HepG2 (cell line): ENCODE measurements at regions not wholly inside any gene's neighbourhood (a gene's known extent, or its start where the extent isn't known, plus 50 kb on each side); places are given as distances from the start of the nearest gene placed in this dataset.

Source experiments
- ATAC-seq: fragments of 200-7000 bp; cut with Tn5 transposase; 3 replicates; pipeline ENCODE4 v1.9.1; 2020; ENCODE audit warnings: mild to moderate bottlenecking, moderate library complexity
- BruUV-seq: library from RNA; stranded (reverse); fragments of 400-500 nt; replicated peaks from 2 replicates; lab custom pipeline; 2021; lab: Mats Ljungman, UMichigan
- CTCF ChIA-PET: fragments of 300-600 bp; formaldehyde crosslinking; extraction: SDS; loops from one replicate; lab custom pipeline; 2021; ENCODE audit warnings: low total read pairs, inconsistent platforms, low intra/inter-chr PET ratio; lab: Yijun Ruan, JAX
- POLR2A ChIA-PET: fragments of 350-600 bp; sonication (Branson Sonifier 250); formaldehyde crosslinking; loops from one replicate; lab custom pipeline; 2020; ENCODE audit warnings: antibody characterized with exemption, inconsistent platforms; lab: Yijun Ruan, JAX
- DNase-seq: peaks from one replicate; pipeline ENCODE4 v3.0.0-alpha.2; 2015; ENCODE audit warnings: low spot score
- FAIRE-seq: peaks from 3 replicates; lab custom pipeline; 2011; peaks lifted over from hg19 to GRCh38; lab: Jason Lieb, UNC
- H2AFZ ChIP-seq: one replicate; pipeline ENCODE4 v1.6.1; 2011; ENCODE audit warnings: low read length, inconsistent platforms
- H3K27ac ChIP-seq: fragments of 300-600 bp; 3 replicates; pipeline ENCODE4 v1.8.0; 2011; ENCODE audit warnings: mixed run types, mild to moderate bottlenecking, mixed read lengths, low read length, inconsistent platforms; ENCODE audit not compliant: insufficient read depth; ENCODE audit errors: extremely low read length
- H3K27me3 ChIP-seq, 2 experiments: fragments of 200-600 bp in 1 of 2; 2 replicates in 1 of 2; 3 replicates in 1 of 2; pipeline versions ENCODE4 v1.6.0 to v1.8.0; 2011; ENCODE audit warnings: low read length in 2 of 2, mild to moderate bottlenecking in 2 of 2, moderate library complexity in 2 of 2, inconsistent platforms in 1 of 2; ENCODE audit not compliant: insufficient read depth in 2 of 2, control insufficient read depth in 1 of 2
- H3K36me3 ChIP-seq, 2 experiments: fragments of 200-600 bp in 1 of 2; replicated peaks in 1 of 2; 2 replicates in 1 of 2; 3 replicates in 1 of 2; pipeline versions ENCODE4 v1.5.1 to v1.8.0; 2011; ENCODE audit warnings: low read length in 2 of 2, inconsistent platforms in 1 of 2; ENCODE audit not compliant: insufficient read depth in 2 of 2, control insufficient read depth in 1 of 2
- H3K4me1 ChIP-seq: 2 replicates; pipeline ENCODE4 v1.5.1; 2012; ENCODE audit warnings: low read length, inconsistent platforms; ENCODE audit not compliant: insufficient read depth
- H3K4me2 ChIP-seq: 2 replicates; pipeline ENCODE4 v1.6.0; 2011; ENCODE audit warnings: low read depth, low read length, inconsistent platforms
- H3K4me3 ChIP-seq, 3 experiments: fragments of 200-600 bp in 1 of 3; sonication (generic), shearing (Covaris generic) in 1 of 3; replicated peaks in 1 of 3; 2 replicates each; pipeline ENCODE4 v1.5.1; 2011 to 2016; ENCODE audit warnings: low read length in 3 of 3, inconsistent platforms in 2 of 3, low read depth in 2 of 3, mild to moderate bottlenecking in 2 of 3, control low read depth in 1 of 3, mixed read lengths in 1 of 3; ENCODE audit not compliant: insufficient read depth in 1 of 3
- H3K79me2 ChIP-seq: one replicate; pipeline ENCODE4 v1.6.1; 2011; ENCODE audit warnings: low read length, inconsistent platforms; ENCODE audit not compliant: insufficient read depth
- H3K9ac ChIP-seq: 2 replicates; pipeline ENCODE4 v1.6.0; 2011; ENCODE audit warnings: mild to moderate bottlenecking, low read depth, low read length, inconsistent platforms; ENCODE audit not compliant: insufficient read depth
- H3K9me3 ChIP-seq: 2 replicates; pipeline ENCODE4 v1.5.1; 2012; ENCODE audit warnings: mild to moderate bottlenecking, low read length
- H4K20me1 ChIP-seq: 2 replicates; pipeline ENCODE4 v1.6.0; 2011; ENCODE audit warnings: inconsistent platforms, mild to moderate bottlenecking, low read length, moderate library complexity; ENCODE audit not compliant: insufficient read depth
- AGO1 ChIP-seq: fragments of 200-400 bp; formaldehyde crosslinking; IDR thresholded peaks from 2 replicates; pipeline ENCODE4 v1.6.1; 2017; ENCODE audit warnings: mild to moderate bottlenecking, low read depth, low read length, moderate library complexity; ENCODE audit not compliant: poor library complexity, severe bottlenecking
- AHDC1 ChIP-seq: sonication (generic); formaldehyde crosslinking; IDR thresholded peaks from 2 replicates; pipeline ENCODE4 v1.5.1; 2020; ENCODE audit warnings: mild to moderate bottlenecking, missing genetic modification reagents, borderline replicate concordance
- EEA1 ChIP-seq: sonication (generic); formaldehyde crosslinking; IDR thresholded peaks from 2 replicates; pipeline ENCODE4 v1.5.1; 2020; ENCODE audit warnings: mild to moderate bottlenecking, missing genetic modification reagents, borderline replicate concordance
- PHF8 ChIP-seq: sonication (generic); formaldehyde crosslinking; IDR thresholded peaks from 2 replicates; pipeline ENCODE4 v1.5.0; 2020; ENCODE audit warnings: missing genetic modification reagents
- SP140L ChIP-seq: sonication (generic); formaldehyde crosslinking; IDR thresholded peaks from 2 replicates; pipeline ENCODE4 v1.4.0; 2020; ENCODE audit warnings: missing genetic modification reagents, borderline replicate concordance
- ZEB1 ChIP-seq: IDR thresholded peaks from 2 replicates; pipeline ENCODE4 v1.6.1; 2012; ENCODE audit warnings: mild to moderate bottlenecking, low read depth, inconsistent platforms; ENCODE audit not compliant: insufficient replicate concordance
- ZNF883 ChIP-seq: sonication (generic); formaldehyde crosslinking; IDR thresholded peaks from 2 replicates; pipeline ENCODE4 v1.5.1; 2020; ENCODE audit warnings: mild to moderate bottlenecking, missing genetic modification reagents; ENCODE audit errors: not compliant biosample characterization
- WGBS: methylation state at CpG from one replicate; pipeline ENCODE4 v1.1.6; 2017; ENCODE audit warnings: low lambda C conversion rate; 5-methylcytosine and 5-hydroxymethylcytosine counted together
- in situ Hi-C: cut with HindIII; loops from 2 replicates; pipeline ENCODE4 v1.10.0; 2017; ENCODE audit warnings: low pct_unique_long_range_greater_than_20kb; ENCODE audit not compliant: extremely low pct_ligation_motif_present
- intact Hi-C: fragments of 100-400 bp; cut with micrococcal nuclease; formaldehyde crosslinking; loops from one replicate; pipeline ENCODE4 v1.10.0; 2022; ENCODE audit not compliant: unreplicated experiment
- TF ChIP-seq, protein P1 (sequence below): sonication (generic); formaldehyde crosslinking; IDR thresholded peaks from 2 replicates; pipeline ENCODE4 v1.9.0; 2021; ENCODE audit warnings: missing genetic modification reagents, borderline replicate concordance
- TF ChIP-seq, protein P2 (sequence below): sonication (generic); formaldehyde crosslinking; IDR thresholded peaks from 2 replicates; pipeline ENCODE4 v1.5.0; 2020; ENCODE audit warnings: mild to moderate bottlenecking, missing genetic modification reagents
- TF ChIP-seq, protein P3 (sequence below): sonication (generic); formaldehyde crosslinking; IDR thresholded peaks from 2 replicates; pipeline ENCODE4 v1.5.0; 2020; ENCODE audit warnings: missing genetic modification reagents
- TF ChIP-seq, protein P4 (sequence below): sonication (generic); formaldehyde crosslinking; IDR thresholded peaks from 2 replicates; pipeline ENCODE4 v1.9.0; 2021; ENCODE audit warnings: missing genetic modification reagents, borderline replicate concordance

DNA sequence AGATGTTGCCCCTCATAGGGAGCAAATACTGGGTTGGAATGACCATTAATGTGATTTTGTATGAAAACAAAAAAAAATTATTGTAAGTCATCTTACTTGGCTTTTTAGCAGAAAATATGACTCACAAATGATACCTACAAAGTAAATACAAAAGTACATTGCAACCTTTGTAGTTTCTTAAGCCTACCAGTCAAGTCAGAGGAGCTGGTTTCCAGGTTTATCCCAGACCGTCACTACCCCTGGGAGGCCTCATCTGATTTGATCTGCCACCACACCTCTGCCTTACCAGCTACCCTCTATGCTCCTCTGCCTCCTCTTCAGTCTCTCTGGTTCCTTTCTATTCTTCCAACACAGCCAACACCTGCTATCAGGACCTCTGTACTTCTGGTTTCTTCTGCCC lies 349.9 kb upstream of the CCNH start:
- H4K20me1 ChIP-seq: no peaks in the 10 kb centered on the region
- WGBS: 0% methylated on average over 1 of the region's 1 CpG
- no peak overlapping the region for H2AFZ ChIP-seq
- no peak overlapping the region for H3K4me2 ChIP-seq
- intact Hi-C loops (no loop called here), in situ Hi-C loops (no loop called here)
- CTCF ChIA-PET: no interaction called here
- FAIRE-seq: no peak
- H3K27ac ChIP-seq: no peak overlapping the region
- POLR2A ChIA-PET: no interaction called here
- no peak for DNase-seq
- no peak overlapping the region for H3K9ac ChIP-seq
- no peaks in the 10 kb centered on the region for H3K79me2 ChIP-seq
- H3K27me3 ChIP-seq: no peaks in the 10 kb centered on the region
- no peaks in the 10 kb centered on the region for H3K36me3 ChIP-seq
- no TSS peak for BruUV-seq
- ATAC-seq: no peak
- no peaks in the 10 kb centered on the region for H3K4me1 ChIP-seq
- H3K4me3 ChIP-seq: no peak overlapping the region
- H3K9me3 ChIP-seq: no peaks in the 10 kb centered on the region
- TF ChIP-seq PHF8 (no peak), ZNF883 (CRISPR knock-in tag) (no peak), AHDC1 (CRISPR knock-in tag) (no peak), ZEB1 (no peak), EEA1 (CRISPR knock-in tag) (no peak), SP140L (CRISPR knock-in tag) (no peak), AGO1 (no peak)
- TF ChIP-seq, protein P1, sequence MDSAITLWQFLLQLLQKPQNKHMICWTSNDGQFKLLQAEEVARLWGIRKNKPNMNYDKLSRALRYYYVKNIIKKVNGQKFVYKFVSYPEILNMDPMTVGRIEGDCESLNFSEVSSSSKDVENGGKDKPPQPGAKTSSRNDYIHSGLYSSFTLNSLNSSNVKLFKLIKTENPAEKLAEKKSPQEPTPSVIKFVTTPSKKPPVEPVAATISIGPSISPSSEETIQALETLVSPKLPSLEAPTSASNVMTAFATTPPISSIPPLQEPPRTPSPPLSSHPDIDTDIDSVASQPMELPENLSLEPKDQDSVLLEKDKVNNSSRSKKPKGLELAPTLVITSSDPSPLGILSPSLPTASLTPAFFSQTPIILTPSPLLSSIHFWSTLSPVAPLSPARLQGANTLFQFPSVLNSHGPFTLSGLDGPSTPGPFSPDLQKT (CRISPR knock-in tag): no peak
- TF ChIP-seq, protein P2, sequence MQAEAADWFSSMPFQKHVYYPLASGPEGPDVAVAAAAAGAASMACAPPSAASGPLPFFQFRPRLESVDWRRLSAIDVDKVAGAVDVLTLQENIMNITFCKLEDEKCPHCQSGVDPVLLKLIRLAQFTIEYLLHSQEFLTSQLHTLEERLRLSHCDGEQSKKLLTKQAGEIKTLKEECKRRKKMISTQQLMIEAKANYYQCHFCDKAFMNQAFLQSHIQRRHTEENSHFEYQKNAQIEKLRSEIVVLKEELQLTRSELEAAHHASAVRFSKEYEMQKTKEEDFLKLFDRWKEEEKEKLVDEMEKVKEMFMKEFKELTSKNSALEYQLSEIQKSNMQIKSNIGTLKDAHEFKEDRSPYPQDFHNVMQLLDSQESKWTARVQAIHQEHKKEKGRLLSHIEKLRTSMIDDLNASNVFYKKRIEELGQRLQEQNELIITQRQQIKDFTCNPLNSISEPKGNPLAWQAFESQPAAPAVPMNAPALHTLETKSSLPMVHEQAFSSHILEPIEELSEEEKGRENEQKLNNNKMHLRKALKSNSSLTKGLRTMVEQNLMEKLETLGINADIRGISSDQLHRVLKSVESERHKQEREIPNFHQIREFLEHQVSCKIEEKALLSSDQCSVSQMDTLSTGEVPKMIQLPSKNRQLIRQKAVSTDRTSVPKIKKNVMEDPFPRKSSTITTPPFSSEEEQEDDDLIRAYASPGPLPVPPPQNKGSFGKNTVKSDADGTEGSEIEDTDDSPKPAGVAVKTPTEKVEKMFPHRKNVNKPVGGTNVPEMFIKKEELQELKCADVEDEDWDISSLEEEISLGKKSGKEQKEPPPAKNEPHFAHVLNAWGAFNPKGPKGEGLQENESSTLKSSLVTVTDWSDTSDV (CRISPR knock-in tag): no peak
- TF ChIP-seq, protein P3, sequence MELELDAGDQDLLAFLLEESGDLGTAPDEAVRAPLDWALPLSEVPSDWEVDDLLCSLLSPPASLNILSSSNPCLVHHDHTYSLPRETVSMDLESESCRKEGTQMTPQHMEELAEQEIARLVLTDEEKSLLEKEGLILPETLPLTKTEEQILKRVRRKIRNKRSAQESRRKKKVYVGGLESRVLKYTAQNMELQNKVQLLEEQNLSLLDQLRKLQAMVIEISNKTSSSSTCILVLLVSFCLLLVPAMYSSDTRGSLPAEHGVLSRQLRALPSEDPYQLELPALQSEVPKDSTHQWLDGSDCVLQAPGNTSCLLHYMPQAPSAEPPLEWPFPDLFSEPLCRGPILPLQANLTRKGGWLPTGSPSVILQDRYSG (CRISPR knock-in tag): no peak
- TF ChIP-seq, protein P4, sequence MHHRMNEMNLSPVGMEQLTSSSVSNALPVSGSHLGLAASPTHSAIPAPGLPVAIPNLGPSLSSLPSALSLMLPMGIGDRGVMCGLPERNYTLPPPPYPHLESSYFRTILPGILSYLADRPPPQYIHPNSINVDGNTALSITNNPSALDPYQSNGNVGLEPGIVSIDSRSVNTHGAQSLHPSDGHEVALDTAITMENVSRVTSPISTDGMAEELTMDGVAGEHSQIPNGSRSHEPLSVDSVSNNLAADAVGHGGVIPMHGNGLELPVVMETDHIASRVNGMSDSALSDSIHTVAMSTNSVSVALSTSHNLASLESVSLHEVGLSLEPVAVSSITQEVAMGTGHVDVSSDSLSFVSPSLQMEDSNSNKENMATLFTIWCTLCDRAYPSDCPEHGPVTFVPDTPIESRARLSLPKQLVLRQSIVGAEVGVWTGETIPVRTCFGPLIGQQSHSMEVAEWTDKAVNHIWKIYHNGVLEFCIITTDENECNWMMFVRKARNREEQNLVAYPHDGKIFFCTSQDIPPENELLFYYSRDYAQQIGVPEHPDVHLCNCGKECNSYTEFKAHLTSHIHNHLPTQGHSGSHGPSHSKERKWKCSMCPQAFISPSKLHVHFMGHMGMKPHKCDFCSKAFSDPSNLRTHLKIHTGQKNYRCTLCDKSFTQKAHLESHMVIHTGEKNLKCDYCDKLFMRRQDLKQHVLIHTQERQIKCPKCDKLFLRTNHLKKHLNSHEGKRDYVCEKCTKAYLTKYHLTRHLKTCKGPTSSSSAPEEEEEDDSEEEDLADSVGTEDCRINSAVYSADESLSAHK: no peak
